ENCODE measurements at regions not wholly inside any gene's neighbourhood (a gene's known extent, or its start where the extent isn't known, plus 50 kb on each side); places are given as distances from the start of the nearest gene placed in this dataset.

- Histone ChIP-seq H3K36me3 (ENCODE audit: insufficient read depth, low read length) (no peaks in the 10 kb centered on the region), H3K27me3 (ENCODE audit: control insufficient read depth, insufficient read depth, low read length) (no peaks in the 10 kb centered on the region), H3K4me2 (ENCODE audit: low read length) (no peak overlapping the region), H3K9ac (ENCODE audit: low read depth, low read length) (no peak overlapping the region), H3K4me1 (ENCODE audit: control insufficient read depth, insufficient read depth, low read length) (no peaks in the 10 kb centered on the region), H3K4me3 (ENCODE audit: low read length) (no peak overlapping the region), H3K9me3 (replicated peaks; ENCODE audit: low read length) (no peaks in the 10 kb centered on the region)
Observed at GRCh38 chr2:22879009-22879863, 505.7 kb upstream of the KLHL29 start.

GRCh38 chr2:22880161-22880560, 504.8 kb upstream of the KLHL29 start:
- no peaks in the 10 kb centered on the region for H3K27me3 ChIP-seq (ENCODE audit: control insufficient read depth, insufficient read depth, low read length)
- no peaks in the 10 kb centered on the region for H3K36me3 ChIP-seq (ENCODE audit: insufficient read depth, low read length)
- no peaks in the 10 kb centered on the region for H3K4me1 ChIP-seq (ENCODE audit: control insufficient read depth, insufficient read depth, low read length)
- H3K4me2 ChIP-seq (ENCODE audit: low read length) = no peak overlapping the region
- H3K4me3 ChIP-seq (ENCODE audit: low read length) = no peak overlapping the region
- no peaks in the 10 kb centered on the region for H3K9me3 ChIP-seq (replicated peaks; ENCODE audit: low read length)
- no peak overlapping the region for H3K9ac ChIP-seq (ENCODE audit: low read depth, low read length)

- H3K36me3 ChIP-seq (ENCODE audit: insufficient read depth, low read length) = no peaks in the 10 kb centered on the region
- H3K4me3 ChIP-seq (ENCODE audit: low read length) = no peak overlapping the region
- H3K9me3 ChIP-seq (replicated peaks; ENCODE audit: low read length) = no peaks in the 10 kb centered on the region
- no peak overlapping the region for H3K4me2 ChIP-seq (ENCODE audit: low read length)
- H3K9ac ChIP-seq (ENCODE audit: low read depth, low read length) = no peak overlapping the region
- no peaks in the 10 kb centered on the region for H3K4me1 ChIP-seq (ENCODE audit: control insufficient read depth, insufficient read depth, low read length)
- no peaks in the 10 kb centered on the region for H3K27me3 ChIP-seq (ENCODE audit: control insufficient read depth, insufficient read depth, low read length)
Observed at GRCh38 chr2:22882011-22882410, 503.0 kb upstream of the KLHL29 start.

GRCh38 chr2:22882643-22883042, 502.3 kb upstream of the KLHL29 start:
- Histone ChIP-seq H3K4me2 (ENCODE audit: low read length) (no peak overlapping the region), H3K36me3 (ENCODE audit: insufficient read depth, low read length) (no peaks in the 10 kb centered on the region), H3K27me3 (ENCODE audit: control insufficient read depth, insufficient read depth, low read length) (no peaks in the 10 kb centered on the region), H3K4me3 (ENCODE audit: low read length) (no peak overlapping the region), H3K9ac (ENCODE audit: low read depth, low read length) (no peak overlapping the region), H3K9me3 (replicated peaks; ENCODE audit: low read length) (no peaks in the 10 kb centered on the region), H3K4me1 (ENCODE audit: control insufficient read depth, insufficient read depth, low read length) (no peaks in the 10 kb centered on the region)

- no peaks in the 10 kb centered on the region for H3K36me3 ChIP-seq (ENCODE audit: insufficient read depth, low read length)
- H3K4me1 ChIP-seq (ENCODE audit: control insufficient read depth, insufficient read depth, low read length) = no peaks in the 10 kb centered on the region
- no peaks in the 10 kb centered on the region for H3K27me3 ChIP-seq (ENCODE audit: control insufficient read depth, insufficient read depth, low read length)
- no peak overlapping the region for H3K4me2 ChIP-seq (ENCODE audit: low read length)
- H3K4me3 ChIP-seq (ENCODE audit: low read length) = no peak overlapping the region
- no peak overlapping the region for H3K9ac ChIP-seq (ENCODE audit: low read depth, low read length)
- H3K9me3 ChIP-seq (replicated peaks; ENCODE audit: low read length) = no peaks in the 10 kb centered on the region
Observed at GRCh38 chr2:22883054-22883453, 501.9 kb upstream of the KLHL29 start.

GRCh38 chr2:22885245-22885644, 499.7 kb upstream of the KLHL29 start:
- Histone ChIP-seq H3K4me3 (ENCODE audit: low read length) (no peak overlapping the region), H3K9me3 (replicated peaks; ENCODE audit: low read length) (no peaks in the 10 kb centered on the region), H3K9ac (ENCODE audit: low read depth, low read length) (no peak overlapping the region), H3K4me1 (ENCODE audit: control insufficient read depth, insufficient read depth, low read length) (no peaks in the 10 kb centered on the region), H3K27me3 (ENCODE audit: control insufficient read depth, insufficient read depth, low read length) (no peaks in the 10 kb centered on the region), H3K4me2 (ENCODE audit: low read length) (no peak overlapping the region), H3K36me3 (ENCODE audit: insufficient read depth, low read length) (no peaks in the 10 kb centered on the region)

GRCh38 chr2:22887426-22887825, 497.6 kb upstream of the KLHL29 start:
- Histone ChIP-seq H3K9ac (ENCODE audit: low read depth, low read length) (no peak overlapping the region), H3K4me2 (ENCODE audit: low read length) (no peak overlapping the region), H3K4me3 (ENCODE audit: low read length) (no peak overlapping the region), H3K36me3 (ENCODE audit: insufficient read depth, low read length) (no peaks in the 10 kb centered on the region), H3K27me3 (ENCODE audit: control insufficient read depth, insufficient read depth, low read length) (no peaks in the 10 kb centered on the region), H3K9me3 (replicated peaks; ENCODE audit: low read length) (no peaks in the 10 kb centered on the region), H3K4me1 (ENCODE audit: control insufficient read depth, insufficient read depth, low read length) (no peaks in the 10 kb centered on the region)

- no peaks in the 10 kb centered on the region for H3K9me3 ChIP-seq (replicated peaks; ENCODE audit: low read length)
- no peak overlapping the region for H3K9ac ChIP-seq (ENCODE audit: low read depth, low read length)
- H3K27me3 ChIP-seq (ENCODE audit: control insufficient read depth, insufficient read depth, low read length) = no peaks in the 10 kb centered on the region
- H3K4me1 ChIP-seq (ENCODE audit: control insufficient read depth, insufficient read depth, low read length) = no peaks in the 10 kb centered on the region
- H3K36me3 ChIP-seq (ENCODE audit: insufficient read depth, low read length) = no peaks in the 10 kb centered on the region
- no peak overlapping the region for H3K4me2 ChIP-seq (ENCODE audit: low read length)
- H3K4me3 ChIP-seq (ENCODE audit: low read length) = no peak overlapping the region
Observed at GRCh38 chr2:22887845-22888244, 497.1 kb upstream of the KLHL29 start.

GRCh38 chr2:22890132-22890531, 494.8 kb upstream of the KLHL29 start:
- Histone ChIP-seq H3K36me3 (ENCODE audit: insufficient read depth, low read length) (no peaks in the 10 kb centered on the region), H3K9ac (ENCODE audit: low read depth, low read length) (no peak overlapping the region), H3K9me3 (replicated peaks; ENCODE audit: low read length) (no peaks in the 10 kb centered on the region), H3K4me1 (ENCODE audit: control insufficient read depth, insufficient read depth, low read length) (no peaks in the 10 kb centered on the region), H3K4me2 (ENCODE audit: low read length) (no peak overlapping the region), H3K4me3 (ENCODE audit: low read length) (no peak overlapping the region), H3K27me3 (ENCODE audit: control insufficient read depth, insufficient read depth, low read length) (no peaks in the 10 kb centered on the region)

GRCh38 chr2:22893761-22894517, 491.0 kb upstream of the KLHL29 start:
- Histone ChIP-seq H3K4me3 (ENCODE audit: low read length) (no peak overlapping the region), H3K4me1 (ENCODE audit: control insufficient read depth, insufficient read depth, low read length) (no peaks in the 10 kb centered on the region), H3K9ac (ENCODE audit: low read depth, low read length) (no peak overlapping the region), H3K9me3 (replicated peaks; ENCODE audit: low read length) (no peaks in the 10 kb centered on the region), H3K36me3 (ENCODE audit: insufficient read depth, low read length) (no peaks in the 10 kb centered on the region), H3K4me2 (ENCODE audit: low read length) (no peak overlapping the region), H3K27me3 (ENCODE audit: control insufficient read depth, insufficient read depth, low read length) (no peaks in the 10 kb centered on the region)

- Histone ChIP-seq H3K27me3 (ENCODE audit: control insufficient read depth, insufficient read depth, low read length) (no peaks in the 10 kb centered on the region), H3K4me1 (ENCODE audit: control insufficient read depth, insufficient read depth, low read length) (no peaks in the 10 kb centered on the region), H3K9me3 (replicated peaks; ENCODE audit: low read length) (no peaks in the 10 kb centered on the region), H3K4me2 (ENCODE audit: low read length) (no peak overlapping the region), H3K4me3 (ENCODE audit: low read length) (no peak overlapping the region), H3K9ac (ENCODE audit: low read depth, low read length) (no peak overlapping the region), H3K36me3 (ENCODE audit: insufficient read depth, low read length) (no peaks in the 10 kb centered on the region)
Observed at GRCh38 chr2:22894761-22895160, 490.2 kb upstream of the KLHL29 start.

GRCh38 chr2:22897428-22897827, 487.6 kb upstream of the KLHL29 start:
- Histone ChIP-seq H3K27me3 (ENCODE audit: control insufficient read depth, insufficient read depth, low read length) (no peaks in the 10 kb centered on the region), H3K36me3 (ENCODE audit: insufficient read depth, low read length) (no peaks in the 10 kb centered on the region), H3K9me3 (replicated peaks; ENCODE audit: low read length) (no peaks in the 10 kb centered on the region), H3K4me2 (ENCODE audit: low read length) (no peak overlapping the region), H3K4me3 (ENCODE audit: low read length) (no peak overlapping the region), H3K9ac (ENCODE audit: low read depth, low read length) (no peak overlapping the region), H3K4me1 (ENCODE audit: control insufficient read depth, insufficient read depth, low read length) (no peaks in the 10 kb centered on the region)

Measured in skeletal muscle satellite cell (primary cell).